ENCODE measurements at regions not wholly inside any gene's neighbourhood (a gene's known extent, or its start where the extent isn't known, plus 50 kb on each side); places are given as distances from the start of the nearest gene placed in this dataset.
A peak's percentile ranks its signal among the peaks of the same experiment; 100 is the strongest.

DNA sequence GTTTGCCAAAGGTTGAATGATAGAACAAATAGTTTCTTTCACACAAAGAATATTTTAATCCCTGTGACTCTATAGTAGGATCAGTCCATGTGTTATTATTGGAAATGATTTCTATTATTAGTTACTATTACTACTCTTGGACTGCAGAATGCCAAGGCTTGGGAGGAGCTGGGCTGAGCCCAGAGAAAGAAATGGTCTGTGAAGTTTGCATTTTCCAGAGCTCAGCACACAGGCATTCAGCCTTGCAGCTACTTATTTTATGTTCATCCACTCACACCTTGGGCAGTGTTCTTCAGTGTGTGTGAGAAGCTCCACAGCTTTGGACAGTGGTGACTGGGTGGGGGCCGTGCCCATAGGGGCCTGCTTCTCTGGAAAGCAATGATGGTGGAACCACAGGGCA, 583.1 kb downstream of the CCDC171 start:
- H3K27me3 ChIP-seq (ENCODE audit: control insufficient read depth, insufficient read depth): no peaks in the 10 kb centered on the region
- no peak overlapping the region for H3K4me3 ChIP-seq (ENCODE audit: low read length)
- H3K27ac ChIP-seq (ENCODE audit: low read length): no peak overlapping the region
- DNase-seq: no peak
- intact Hi-C loops (cut with DNase I): loop anchor here in 1 of 4 donors (10.0 kb wide), 1 partner anchor 261 kb away; no protein-coding TSS in a partner anchor
- ATAC-seq: no peak
- H3K4me1 ChIP-seq (ENCODE audit: control insufficient read depth, insufficient read depth, low read length): peaks cover 1% of the 10 kb centered on the region
- H3K9me3 ChIP-seq (ENCODE audit: control insufficient read depth, low read length): no peaks in the 10 kb centered on the region
- WGBS: 91% methylated on average over 1 of the region's 1 CpG

DNA sequence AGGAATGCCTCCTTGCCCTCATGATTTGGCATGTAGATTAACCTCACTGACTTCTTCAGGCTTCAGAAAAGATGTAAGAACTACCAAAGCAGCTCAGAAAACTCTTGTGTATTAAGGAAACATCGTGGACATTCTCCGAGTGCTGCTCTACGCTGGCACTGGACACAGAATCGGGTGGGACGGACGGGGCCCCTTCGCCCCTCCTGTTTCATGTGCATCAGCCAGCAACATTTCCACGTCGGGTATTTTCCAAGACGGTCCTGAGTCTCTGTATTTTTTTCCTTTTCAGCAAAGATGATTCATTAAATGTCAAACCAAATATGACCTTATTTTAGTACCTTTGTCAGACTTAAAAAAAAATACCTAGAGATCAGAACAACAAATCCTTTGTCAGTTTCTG, 583.6 kb downstream of the CCDC171 start:
- H3K27me3 ChIP-seq (ENCODE audit: control insufficient read depth, insufficient read depth): no peaks in the 10 kb centered on the region
- ATAC-seq (no peak), DNase-seq (peak in 1 of 3 donors; percentile 36)
- intact Hi-C loops (cut with DNase I): loop anchor here in 1 of 4 donors (10.0 kb wide), 1 partner anchor 262 kb away; no protein-coding TSS in a partner anchor
- 77% methylated on average over 10 of the region's 10 CpGs for WGBS
- no peak overlapping the region for H3K4me3 ChIP-seq (ENCODE audit: low read length)
- peaks cover 1% of the 10 kb centered on the region for H3K4me1 ChIP-seq (ENCODE audit: control insufficient read depth, insufficient read depth, low read length)
- H3K27ac ChIP-seq (ENCODE audit: low read length): no peak overlapping the region
- H3K9me3 ChIP-seq (ENCODE audit: control insufficient read depth, low read length): no peaks in the 10 kb centered on the region

DNA sequence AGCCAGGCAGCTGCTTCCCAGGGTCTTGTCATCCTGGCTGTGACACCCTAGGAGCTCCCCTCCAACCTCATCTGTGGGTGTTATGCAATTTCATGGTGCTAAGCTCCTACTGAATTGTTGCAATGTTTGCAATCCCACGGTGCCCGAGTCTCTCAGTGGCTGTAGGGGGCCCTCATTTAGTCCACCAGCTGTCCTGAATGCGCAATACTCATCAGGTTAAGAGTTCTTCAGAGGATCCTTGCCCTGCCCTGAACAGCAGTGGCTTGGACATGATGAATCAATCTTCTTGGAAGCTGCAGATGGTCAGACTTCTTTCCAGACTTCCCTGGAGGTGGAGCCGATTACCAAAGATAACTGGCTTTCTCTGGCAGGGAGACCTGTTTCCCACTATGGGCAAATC, 584.1 kb downstream of the CCDC171 start:
- DNase-seq: peak in 1 of 3 donors; percentile 26
- 66% methylated on average over 4 of the region's 4 CpGs for WGBS
- Histone ChIP-seq H3K9me3 (ENCODE audit: control insufficient read depth, low read length) (no peaks in the 10 kb centered on the region), H3K4me1 (ENCODE audit: control insufficient read depth, insufficient read depth, low read length) (peaks cover 1% of the 10 kb centered on the region), H3K27ac (ENCODE audit: low read length) (no peak overlapping the region), H3K4me3 (ENCODE audit: low read length) (no peak overlapping the region), H3K27me3 (ENCODE audit: control insufficient read depth, insufficient read depth) (no peaks in the 10 kb centered on the region)
- intact Hi-C loops (cut with DNase I): loop anchor here in 1 of 4 donors (10.0 kb wide), 1 partner anchor 262 kb away; no protein-coding TSS in a partner anchor
- ATAC-seq: peak in 1 of 2 donors; percentile 40

DNA sequence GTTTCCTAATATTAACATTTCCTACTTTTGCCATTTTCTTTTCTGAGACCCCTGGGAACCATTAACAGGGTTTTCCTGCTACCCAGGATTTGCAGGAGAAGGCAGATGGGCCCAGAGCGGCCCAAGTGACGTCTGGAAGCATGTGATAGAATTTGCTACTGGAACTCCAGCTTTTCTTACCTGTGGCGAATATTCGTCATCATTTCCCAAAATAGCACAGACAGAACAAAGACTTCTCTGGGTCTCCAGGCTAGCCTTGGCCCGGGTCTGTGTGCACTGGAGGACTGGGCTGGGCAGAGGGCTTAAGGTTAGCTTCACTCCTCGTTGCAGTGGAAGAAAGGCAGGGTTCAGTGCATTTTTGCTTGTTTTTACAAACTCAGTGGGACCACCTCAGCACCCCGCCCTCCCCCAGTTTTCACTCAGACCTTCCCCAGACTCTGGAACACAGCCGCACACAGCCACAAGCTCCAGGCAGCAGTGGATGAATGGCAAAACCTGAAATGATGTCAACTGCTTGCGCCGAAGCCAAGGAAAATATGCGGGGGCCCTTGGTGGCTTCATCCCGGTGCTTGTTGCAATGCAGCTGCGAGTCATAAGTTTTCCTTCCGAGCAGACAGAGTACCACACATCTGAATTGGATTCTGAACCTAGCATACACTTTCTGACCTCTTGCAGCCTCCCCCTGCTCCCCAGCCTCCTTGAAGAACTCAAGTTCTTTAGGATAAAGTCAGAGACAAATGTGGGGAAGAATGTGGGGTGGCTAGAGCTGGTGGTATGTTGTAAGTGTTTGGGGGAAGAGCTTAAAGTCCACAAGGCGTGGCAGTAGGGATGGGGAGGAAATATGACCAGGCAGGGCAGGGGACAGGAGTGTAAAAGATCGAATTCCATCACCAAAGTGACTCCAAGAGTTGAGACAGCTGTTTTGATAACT, 586.0 kb downstream of the CCDC171 start:
- intact Hi-C loops (cut with DNase I): loop anchor here in 1 of 4 donors (10.0 kb wide), 1 partner anchor 264 kb away; no protein-coding TSS in a partner anchor
- WGBS: 52% methylated on average over 16 of the region's 16 CpGs
- no peak overlapping the region for H3K4me3 ChIP-seq (ENCODE audit: low read length)
- DNase-seq (peak; percentile 64 to 86 (median 81)), ATAC-seq (peak; percentile 56 to 74)
- H3K9me3 ChIP-seq (ENCODE audit: control insufficient read depth, low read length): no peaks in the 10 kb centered on the region
- no peaks in the 10 kb centered on the region for H3K27me3 ChIP-seq (ENCODE audit: control insufficient read depth, insufficient read depth)
- H3K4me1 ChIP-seq (ENCODE audit: control insufficient read depth, insufficient read depth, low read length): peaks cover 1% of the 10 kb centered on the region
- no peak overlapping the region for H3K27ac ChIP-seq (ENCODE audit: low read length)

DNA sequence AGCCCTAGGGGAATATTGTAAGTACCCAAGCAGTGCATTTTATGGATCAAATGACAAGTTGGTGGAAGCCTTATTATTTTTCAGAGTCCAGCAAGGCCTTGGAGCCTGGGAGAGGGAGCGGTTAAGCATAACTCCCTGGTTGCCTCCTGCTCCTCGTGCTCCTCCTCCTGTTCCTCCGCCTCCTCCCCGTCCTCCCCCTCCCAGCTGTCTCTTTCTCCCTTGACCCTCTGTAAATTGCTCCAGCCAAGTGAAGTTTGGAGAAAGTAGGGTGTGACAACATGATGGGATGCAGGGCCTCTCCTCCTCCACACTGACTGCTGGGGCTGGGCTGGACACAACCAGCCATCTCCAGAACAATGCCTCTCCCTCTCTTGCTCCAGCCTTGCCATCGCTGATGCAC, 586.9 kb downstream of the CCDC171 start:
- H3K27ac ChIP-seq (ENCODE audit: low read length): no peak overlapping the region
- H3K9me3 ChIP-seq (ENCODE audit: control insufficient read depth, low read length): no peaks in the 10 kb centered on the region
- ATAC-seq (peak; percentile 41 to 71), DNase-seq (peak; percentile 36 to 70 (median 56))
- intact Hi-C loops (cut with DNase I): loop anchor here in 1 of 4 donors (10.0 kb wide), 1 partner anchor 265 kb away; no protein-coding TSS in a partner anchor
- H3K4me1 ChIP-seq (ENCODE audit: control insufficient read depth, insufficient read depth, low read length): peaks cover 1% of the 10 kb centered on the region
- 65% methylated on average over 5 of the region's 5 CpGs for WGBS
- H3K4me3 ChIP-seq (ENCODE audit: low read length): no peak overlapping the region
- no peaks in the 10 kb centered on the region for H3K27me3 ChIP-seq (ENCODE audit: control insufficient read depth, insufficient read depth)

DNA sequence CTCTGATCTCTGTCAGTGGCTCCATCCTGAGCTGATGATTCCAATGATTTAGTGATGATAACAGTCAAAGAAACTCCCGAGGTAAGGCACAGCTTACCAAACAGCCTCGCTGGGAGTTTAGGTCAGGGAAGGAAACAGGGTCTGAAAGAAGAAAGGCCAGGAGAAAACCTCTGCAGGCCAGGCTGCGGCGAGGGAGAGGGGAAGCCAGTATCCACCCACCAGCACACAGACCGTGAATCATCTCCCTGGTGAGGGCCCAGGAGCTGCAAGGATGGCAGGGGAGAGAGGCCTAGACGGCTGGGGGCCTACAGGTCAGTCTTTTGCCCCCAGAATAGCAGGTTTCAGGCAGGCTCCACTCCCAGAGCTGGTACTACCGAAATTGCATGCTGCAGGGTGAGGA, 590.5 kb downstream of the CCDC171 start:
- H3K4me1 ChIP-seq (ENCODE audit: control insufficient read depth, insufficient read depth, low read length): peaks cover 1% of the 10 kb centered on the region
- H3K27ac ChIP-seq (ENCODE audit: low read length): no peak overlapping the region
- no peaks in the 10 kb centered on the region for H3K27me3 ChIP-seq (ENCODE audit: control insufficient read depth, insufficient read depth)
- intact Hi-C loops (cut with DNase I): no loop called here
- no peak for ATAC-seq
- no peak for DNase-seq
- H3K4me3 ChIP-seq (ENCODE audit: low read length): no peak overlapping the region
- WGBS: 78% methylated on average over 7 of the region's 7 CpGs
- H3K9me3 ChIP-seq (ENCODE audit: control insufficient read depth, low read length): no peaks in the 10 kb centered on the region

DNA sequence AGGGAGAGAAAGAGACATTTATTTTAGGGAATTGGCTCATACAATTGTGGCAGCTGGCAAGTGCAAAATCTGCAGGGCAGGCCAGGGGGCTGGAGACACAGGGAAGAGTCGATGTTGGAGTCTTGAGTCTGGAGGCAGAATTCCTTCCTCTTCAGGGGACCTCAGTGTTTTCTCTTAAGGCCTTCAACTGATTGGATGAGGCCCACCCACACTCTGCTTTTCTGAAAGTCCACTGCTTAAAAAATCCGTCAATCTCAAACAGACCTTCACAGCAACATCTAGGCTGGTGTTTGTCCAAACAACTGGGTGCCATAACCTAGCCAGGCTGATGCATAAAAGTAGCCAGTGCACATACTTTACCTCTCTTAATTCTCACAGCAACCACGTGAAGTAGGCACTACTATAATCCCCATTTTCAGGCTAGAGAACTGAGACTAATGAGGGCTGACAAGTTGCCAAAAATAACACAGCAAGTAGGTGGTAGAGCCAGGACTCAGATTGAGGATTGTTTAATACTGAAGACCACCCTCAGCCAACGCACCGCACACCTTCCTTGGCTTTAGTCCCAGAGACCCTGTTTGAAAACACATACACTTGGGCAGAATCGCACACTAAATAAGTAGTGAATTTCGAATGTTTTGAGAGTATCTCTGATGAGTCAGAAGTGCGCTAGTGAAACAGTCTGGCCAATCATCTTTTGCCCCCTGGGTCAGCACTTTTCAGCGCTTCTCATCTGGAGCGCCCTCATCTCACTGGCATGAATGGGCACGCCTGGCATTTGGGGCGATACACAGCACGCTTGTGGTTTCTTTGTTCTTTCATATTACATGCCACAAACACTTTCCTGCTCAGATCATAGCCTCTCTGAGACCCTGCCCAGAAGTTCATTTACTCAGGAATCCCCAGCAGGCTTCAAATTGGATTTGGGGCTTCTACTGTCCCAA, 591.4 kb downstream of the CCDC171 start:
- intact Hi-C loops (cut with DNase I): no loop called here
- ATAC-seq: no peak
- 89% methylated on average over 13 of the region's 13 CpGs for WGBS
- Histone ChIP-seq H3K27ac (ENCODE audit: low read length) (no peak overlapping the region), H3K9me3 (ENCODE audit: control insufficient read depth, low read length) (no peaks in the 10 kb centered on the region), H3K4me1 (ENCODE audit: control insufficient read depth, insufficient read depth, low read length) (no peaks in the 10 kb centered on the region), H3K4me3 (ENCODE audit: low read length) (no peak overlapping the region), H3K27me3 (ENCODE audit: control insufficient read depth, insufficient read depth) (no peaks in the 10 kb centered on the region)
- no peak for DNase-seq

DNA sequence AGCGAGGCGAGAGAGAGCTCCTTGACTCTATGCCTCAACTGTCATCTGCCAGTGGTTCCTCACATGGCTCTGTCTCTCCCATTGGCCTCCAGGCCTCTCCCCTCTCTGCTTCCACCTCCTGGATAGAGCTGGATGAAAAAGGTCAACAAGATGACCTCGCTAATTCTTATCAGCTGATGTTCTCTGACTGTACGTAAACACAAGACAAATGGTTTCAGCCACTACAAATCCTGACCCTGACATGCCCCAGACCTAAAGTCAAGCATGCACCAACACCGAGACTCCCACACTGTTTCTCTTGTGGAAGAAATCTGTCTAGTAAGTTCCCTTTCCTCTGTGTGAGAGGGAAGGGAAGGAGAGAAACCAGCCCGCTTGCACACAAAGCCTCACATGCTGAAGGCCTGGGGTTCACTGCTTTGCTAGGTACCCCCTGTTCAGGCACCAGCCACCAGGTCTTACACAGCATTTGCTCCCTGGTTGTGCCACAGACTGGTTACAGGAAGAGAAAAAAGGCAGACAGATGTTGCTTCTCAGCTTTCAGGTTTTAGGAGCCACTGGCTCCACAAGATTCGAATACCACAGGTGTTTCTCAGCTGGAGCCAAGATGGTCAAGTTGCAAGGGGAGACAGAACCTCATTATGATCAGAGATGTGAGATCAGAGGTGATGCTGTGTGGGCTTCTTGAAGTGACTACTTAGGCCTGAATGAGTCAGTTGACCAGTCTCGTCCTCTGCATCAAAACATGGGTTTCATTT, 592.5 kb downstream of the CCDC171 start:
- 72% methylated on average over 8 of the region's 8 CpGs for WGBS
- no peak overlapping the region for H3K27ac ChIP-seq (ENCODE audit: low read length)

DNA sequence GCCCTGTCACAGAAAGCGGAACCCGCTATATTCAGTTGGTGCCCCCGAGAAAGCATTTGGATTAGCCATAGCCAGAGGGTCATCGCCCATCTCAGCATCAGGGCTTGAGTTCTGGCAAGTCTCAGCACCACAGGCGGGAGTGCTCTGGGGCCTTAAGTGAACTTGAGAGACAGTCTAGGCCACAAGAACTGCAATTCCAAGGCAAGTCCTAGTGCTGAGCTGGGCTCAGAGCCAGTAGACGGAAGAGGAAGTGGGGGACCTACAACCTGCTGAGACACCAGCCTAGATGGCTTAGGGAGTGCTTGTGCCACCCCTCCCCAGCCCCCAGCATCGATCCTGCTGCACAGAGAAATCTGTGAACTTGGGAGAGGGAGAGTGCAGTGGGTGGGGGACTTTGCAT, 594.9 kb downstream of the CCDC171 start:
- intact Hi-C loops (cut with DNase I): no loop called here
- peak in 1 of 2 donors; percentile 19 for ATAC-seq
- Histone ChIP-seq H3K27ac (ENCODE audit: low read length) (no peak overlapping the region), H3K4me1 (ENCODE audit: control insufficient read depth, insufficient read depth, low read length) (no peaks in the 10 kb centered on the region), H3K9me3 (ENCODE audit: control insufficient read depth, low read length) (no peaks in the 10 kb centered on the region), H3K4me3 (ENCODE audit: low read length) (no peak overlapping the region), H3K27me3 (ENCODE audit: control insufficient read depth, insufficient read depth) (no peaks in the 10 kb centered on the region)
- peak in 1 of 3 donors; percentile 50 for DNase-seq
- 82% methylated on average over 7 of the region's 7 CpGs for WGBS

More for the DNA sequence above, 592.5 kb downstream of the CCDC171 start:
- intact Hi-C loops (cut with DNase I): no loop called here
- no peak overlapping the region for H3K4me3 ChIP-seq (ENCODE audit: low read length)
- no peak for DNase-seq
- no peaks in the 10 kb centered on the region for H3K9me3 ChIP-seq (ENCODE audit: control insufficient read depth, low read length)
- no peaks in the 10 kb centered on the region for H3K4me1 ChIP-seq (ENCODE audit: control insufficient read depth, insufficient read depth, low read length)
- H3K27me3 ChIP-seq (ENCODE audit: control insufficient read depth, insufficient read depth): no peaks in the 10 kb centered on the region
- no peak for ATAC-seq

DNA sequence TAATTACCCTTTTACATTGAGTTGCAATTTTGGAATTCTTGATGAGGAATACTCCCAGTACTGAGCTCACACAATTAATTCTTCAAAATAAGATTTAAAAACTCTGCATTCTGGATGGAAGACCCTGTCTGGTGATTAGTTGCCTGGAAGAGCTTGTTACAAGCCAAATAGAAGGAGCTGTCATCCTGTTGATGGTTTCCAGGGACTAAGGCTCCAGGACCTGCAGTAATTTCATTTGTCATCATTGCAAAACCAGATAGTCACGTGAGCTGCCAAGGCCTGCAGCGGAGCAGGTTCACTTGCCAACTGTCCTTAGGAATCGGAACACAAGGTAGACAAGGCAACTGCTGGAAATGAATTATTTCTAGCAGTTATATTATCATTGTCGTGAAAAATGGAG, 597.7 kb downstream of the CCDC171 start:
- Histone ChIP-seq H3K4me3 (ENCODE audit: low read length) (no peak overlapping the region), H3K27me3 (ENCODE audit: control insufficient read depth, insufficient read depth) (no peaks in the 10 kb centered on the region), H3K27ac (ENCODE audit: low read length) (no peak overlapping the region), H3K9me3 (ENCODE audit: control insufficient read depth, low read length) (no peaks in the 10 kb centered on the region), H3K4me1 (ENCODE audit: control insufficient read depth, insufficient read depth, low read length) (peaks cover 2% of the 10 kb centered on the region)
- intact Hi-C loops (cut with DNase I): no loop called here
- 51% methylated on average over 4 of the region's 4 CpGs for WGBS
- ATAC-seq (no peak), DNase-seq (no peak)

Measured in right cardiac atrium (tissue), 5 donors.